DOHH2 (cell line): ENCODE measurements at regions not wholly inside any gene's neighbourhood (a gene's known extent, or its start where the extent isn't known, plus 50 kb on each side); places are given as distances from the start of the nearest gene placed in this dataset.

Experiments
- H3F3A ChIP-seq: fragments of 200-600 bp; sonication (generic), shearing (Covaris generic); 2 replicates; pipeline ENCODE4 v1.6.0; 2016; ENCODE audit warnings: antibody characterized with exemption, mild to moderate bottlenecking; ENCODE audit not compliant: control insufficient read depth, insufficient read depth
- H3K27ac ChIP-seq: fragments of 200-600 bp; sonication (generic); 2 replicates; pipeline ENCODE4 v1.5.1; 2014; ENCODE audit warnings: low read depth, mild to moderate bottlenecking, low read length, moderate library complexity
- H3K27me3 ChIP-seq: fragments of 200-600 bp; sonication (generic); 2 replicates; pipeline ENCODE4 v1.6.1; 2014; ENCODE audit warnings: mild to moderate bottlenecking, low read length, mixed read lengths; ENCODE audit not compliant: control insufficient read depth
- H3K36me3 ChIP-seq: fragments of 200-600 bp; sonication (generic); 2 replicates; pipeline ENCODE4 v1.6.1; 2014; ENCODE audit warnings: mild to moderate bottlenecking, low read length, moderate library complexity, mixed read lengths; ENCODE audit not compliant: control insufficient read depth
- H3K4me1 ChIP-seq: fragments of 200-600 bp; sonication (generic); 2 replicates; pipeline ENCODE4 v1.6.1; 2014; ENCODE audit warnings: mild to moderate bottlenecking, low read length, mixed read lengths; ENCODE audit not compliant: control insufficient read depth
- H3K4me2 ChIP-seq: fragments of 200-600 bp; sonication (generic); 2 replicates; pipeline ENCODE4 v1.6.0; 2014; ENCODE audit warnings: mild to moderate bottlenecking, low read length, moderate library complexity
- H3K4me3 ChIP-seq: fragments of 200-600 bp; sonication (generic); 2 replicates; pipeline ENCODE4 v1.5.1; 2014; ENCODE audit warnings: mild to moderate bottlenecking, low read length, mixed read lengths
- H3K79me2 ChIP-seq: fragments of 200-600 bp; sonication (generic); 2 replicates; pipeline ENCODE4 v1.6.1; 2014; ENCODE audit warnings: mild to moderate bottlenecking, low read length, mixed read lengths; ENCODE audit not compliant: control insufficient read depth
- H3K9me2 ChIP-seq: fragments of 200-600 bp; sonication (generic); replicated peaks from 2 replicates; pipeline ENCODE4 v1.6.1; 2014; ENCODE audit warnings: mild to moderate bottlenecking, low read length, mixed read lengths; ENCODE audit not compliant: control insufficient read depth
- H3K9me3 ChIP-seq: fragments of 200-600 bp; sonication (generic); 2 replicates; pipeline ENCODE4 v1.6.1; 2014; ENCODE audit warnings: antibody characterized with exemption, low read length, mixed read lengths; ENCODE audit not compliant: control insufficient read depth, insufficient read depth
- H4K20me1 ChIP-seq: fragments of 200-600 bp; sonication (generic); 2 replicates; pipeline ENCODE4 v1.6.0; 2014; ENCODE audit warnings: low read depth, mild to moderate bottlenecking, antibody characterized with exemption, low read length, moderate library complexity; ENCODE audit not compliant: control insufficient read depth, insufficient read depth
- CTCF ChIP-seq: fragments of 200-600 bp; sonication (generic); IDR thresholded peaks from one replicate; pipeline ENCODE4 v1.5.1; 2014; ENCODE audit warnings: antibody characterized with exemption, mild to moderate bottlenecking, low read depth, low read length; ENCODE audit not compliant: poor library complexity, severe bottlenecking
- EZH2phosphoT487 ChIP-seq: fragments of 200-600 bp; sonication (generic); IDR thresholded peaks from 2 replicates; pipeline ENCODE4 v1.6.1; 2017; ENCODE audit warnings: borderline replicate concordance, mild to moderate bottlenecking, antibody characterized with exemption, low read length, moderate library complexity, mixed read lengths

- peaks cover 12% of the 10 kb centered on the region for H3K4me1 ChIP-seq
- H4K20me1 ChIP-seq = peaks cover 16% of the 10 kb centered on the region
- peaks cover 100% of the 10 kb centered on the region for H3K79me2 ChIP-seq
- no peaks in the 10 kb centered on the region for H3K27me3 ChIP-seq
- no peak overlapping the region for H3K27ac ChIP-seq
- TF ChIP-seq CTCF (no peak), EZH2phosphoT487 (no peak)
- no peaks in the 10 kb centered on the region for H3F3A ChIP-seq
- no peak overlapping the region for H3K4me2 ChIP-seq
- H3K9me2 ChIP-seq = no peaks in the 10 kb centered on the region
- H3K4me3 ChIP-seq = no peak overlapping the region
- H3K9me3 ChIP-seq = peaks cover 17% of the 10 kb centered on the region; the same call in 1 of the 2 replicates
- peaks cover 16% of the 10 kb centered on the region for H3K36me3 ChIP-seq
Observed at GRCh38 chr3:72421126-72421525, 427.1 kb downstream of the SHQ1 start.

- H3K4me1 ChIP-seq = no peaks in the 10 kb centered on the region
- H4K20me1 ChIP-seq = peaks cover 30% of the 10 kb centered on the region
- H3K4me2 ChIP-seq = no peak overlapping the region
Observed at GRCh38 chr3:72418856-72419255, 429.4 kb downstream of the SHQ1 start.

DNA sequence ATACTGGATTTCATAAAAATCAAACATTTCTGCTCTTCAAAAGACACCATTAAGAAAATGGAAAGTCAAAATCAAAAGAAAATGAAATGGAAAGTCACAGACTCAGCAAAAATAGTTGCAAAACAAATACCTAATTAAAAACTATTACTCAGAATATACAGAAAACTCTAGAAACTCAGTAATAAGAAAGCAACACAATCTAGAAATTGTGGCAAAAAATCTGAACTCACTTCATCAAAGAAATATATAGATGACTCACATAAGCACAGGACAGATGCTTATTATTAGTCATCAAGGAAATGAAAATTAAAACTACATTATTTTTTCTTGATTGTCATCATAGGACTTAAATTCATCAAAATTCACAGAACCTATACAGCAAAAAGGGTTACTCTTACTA lies 430.0 kb downstream of the SHQ1 start:
- Histone ChIP-seq H3K4me2 (no peak overlapping the region), H3K36me3 (peaks cover 9% of the 10 kb centered on the region), H3K9me2 (no peaks in the 10 kb centered on the region), H3K27me3 (no peaks in the 10 kb centered on the region), H3K4me3 (no peak overlapping the region), H3K9me3 (peaks cover 11% of the 10 kb centered on the region; the same call in 1 of the 2 replicates), H3K27ac (no peak overlapping the region), H3K79me2 (peaks cover 100% of the 10 kb centered on the region), H3F3A (0 out of 2 replicates have a peak, but pooled peaks cover 2% of the 10 kb centered on the region), H4K20me1 (peaks cover 35% of the 10 kb centered on the region), H3K4me1 (no peaks in the 10 kb centered on the region)
- TF ChIP-seq CTCF = no peak
- no peak for TF ChIP-seq EZH2phosphoT487

More at GRCh38 chr3:72418856-72419255, 429.4 kb downstream of the SHQ1 start:
- TF ChIP-seq EZH2phosphoT487 = no peak
- no peak for TF ChIP-seq CTCF
- H3K36me3 ChIP-seq = peaks cover 16% of the 10 kb centered on the region
- H3K9me3 ChIP-seq = peaks cover 16% of the 10 kb centered on the region; the same call in 1 of the 2 replicates
- H3K27ac ChIP-seq = no peak overlapping the region
- H3K27me3 ChIP-seq = no peaks in the 10 kb centered on the region
- H3F3A ChIP-seq = 0 out of 2 replicates have a peak, but pooled peaks cover 2% of the 10 kb centered on the region
- H3K4me3 ChIP-seq = no peak overlapping the region
- H3K9me2 ChIP-seq = no peaks in the 10 kb centered on the region
- peaks cover 100% of the 10 kb centered on the region for H3K79me2 ChIP-seq
